ENCODE measurements at regions not wholly inside any gene's neighbourhood (a gene's known extent, or its start where the extent isn't known, plus 50 kb on each side); places are given as distances from the start of the nearest gene placed in this dataset.

DNA sequence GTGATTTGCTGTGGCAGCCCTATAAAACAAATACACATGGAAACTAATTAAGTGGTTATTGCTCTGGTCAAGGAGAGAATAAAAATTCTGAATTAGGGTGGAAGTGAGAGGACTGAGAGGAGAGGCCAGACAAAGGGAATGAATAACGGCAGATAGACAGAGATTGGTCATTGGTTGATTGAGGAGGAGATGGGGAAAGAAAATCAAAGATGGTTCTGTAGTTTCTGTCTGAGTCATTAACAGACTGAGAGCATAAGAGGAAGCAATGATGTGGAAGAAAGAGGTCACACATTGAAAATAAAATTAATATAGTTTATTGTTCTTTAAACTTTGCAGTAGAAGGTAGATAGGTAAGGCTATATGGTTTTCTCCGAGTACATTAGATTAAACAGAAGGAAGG is 469.8 kb downstream of the ACTL7B start:
- in situ Hi-C loops (cut with MboI; ENCODE audit: low sequenced_read_pairs): no loop called here

- in situ Hi-C loops (cut with MboI; ENCODE audit: low sequenced_read_pairs): no loop called here
These were observed 472.0 kb downstream of the ACTL7B start for GRCh38 chr9:108383796-108384195.

- in situ Hi-C loops (cut with MboI; ENCODE audit: low sequenced_read_pairs): no loop called here
These were observed 473.5 kb downstream of the ACTL7B start for GRCh38 chr9:108382310-108382709.

DNA sequence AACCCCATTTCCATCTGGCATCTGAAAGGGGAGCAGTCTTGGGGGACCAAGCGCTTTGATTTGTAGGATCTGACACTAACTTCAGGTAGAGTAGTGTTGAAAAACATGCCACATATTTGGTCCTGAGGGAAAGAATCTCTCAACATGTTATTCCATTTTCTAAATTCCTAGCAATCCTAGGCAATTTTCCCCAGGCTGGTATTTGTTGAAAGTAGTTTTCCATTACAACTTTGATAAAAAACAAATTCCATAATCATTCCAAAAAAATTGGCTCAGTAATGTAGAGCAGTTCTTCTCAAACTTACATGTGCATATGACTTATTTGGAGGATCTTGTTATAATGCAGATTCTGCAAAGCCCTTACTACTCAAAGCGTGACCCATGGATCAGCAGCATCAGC is 477.9 kb downstream of the ACTL7B start:
- in situ Hi-C loops (cut with MboI; ENCODE audit: low sequenced_read_pairs): no loop called here

GRCh38 chr9:108377382-108377781 is 478.4 kb downstream of the ACTL7B start:
- in situ Hi-C loops (cut with MboI; ENCODE audit: low sequenced_read_pairs): no loop called here

DNA sequence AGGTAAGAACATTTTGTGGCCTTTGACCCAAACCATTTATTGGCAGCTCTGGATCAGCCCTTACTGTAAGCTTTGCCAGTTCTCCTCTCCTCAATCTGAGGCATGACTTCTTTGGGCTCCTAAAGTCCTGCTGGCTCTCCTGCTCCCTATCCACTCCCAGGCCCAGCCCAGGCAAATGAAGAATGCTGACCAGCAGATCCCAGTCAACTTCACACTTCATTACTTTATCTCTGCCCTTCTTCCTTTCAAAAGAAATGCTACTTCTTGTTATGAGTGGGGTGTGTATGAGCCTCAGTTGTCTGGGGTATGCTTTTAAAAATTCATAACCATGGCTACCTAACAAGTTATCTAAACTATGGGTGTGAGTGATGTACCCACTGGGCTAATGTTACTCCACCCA is 479.6 kb downstream of the ACTL7B start:
- in situ Hi-C loops (cut with MboI; ENCODE audit: low sequenced_read_pairs): no loop called here

- in situ Hi-C loops (cut with MboI; ENCODE audit: low sequenced_read_pairs): no loop called here
These were observed 481.2 kb downstream of the ACTL7B start for GRCh38 chr9:108374626-108375025.

GRCh38 chr9:108367188-108367587 is 488.6 kb downstream of the ACTL7B start:
- in situ Hi-C loops (cut with MboI; ENCODE audit: low sequenced_read_pairs): no loop called here

GRCh38 chr9:108363311-108363710 is 492.5 kb downstream of the ACTL7B start:
- in situ Hi-C loops (cut with MboI; ENCODE audit: low sequenced_read_pairs): no loop called here

DNA sequence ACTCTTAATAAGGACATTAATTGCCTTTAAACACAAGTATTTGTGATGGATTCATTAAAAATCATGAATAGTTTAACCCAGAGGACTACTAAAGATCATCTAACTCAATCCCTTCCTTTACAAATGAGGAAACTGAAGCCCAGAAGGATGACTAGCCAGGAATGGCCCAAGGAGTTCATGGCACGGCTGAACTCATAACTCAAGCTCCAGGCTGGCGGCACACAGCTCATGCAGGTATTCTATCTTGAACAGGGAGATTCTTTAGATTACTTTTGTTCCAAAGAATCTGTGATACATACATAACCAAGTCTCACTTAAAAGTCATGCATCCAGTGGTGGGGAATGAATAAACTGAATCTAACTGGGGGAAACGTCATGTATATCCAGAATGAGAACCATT is 495.5 kb downstream of the ACTL7B start:
- in situ Hi-C loops (cut with MboI; ENCODE audit: low sequenced_read_pairs): no loop called here

GRCh38 chr9:108356806-108357205 is 499.0 kb downstream of the ACTL7B start:
- in situ Hi-C loops (cut with MboI; ENCODE audit: low sequenced_read_pairs): no loop called here

GRCh38 chr9:108351571-108351970 is 504.2 kb downstream of the ACTL7B start:
- in situ Hi-C loops (cut with MboI; ENCODE audit: low sequenced_read_pairs): no loop called here

GRCh38 chr9:108347463-108348188 is 508.2 kb downstream of the ACTL7B start:
- in situ Hi-C loops (cut with MboI; ENCODE audit: low sequenced_read_pairs): no loop called here

- in situ Hi-C loops (cut with MboI; ENCODE audit: low sequenced_read_pairs): no loop called here
These were observed 510.0 kb downstream of the ACTL7B start for GRCh38 chr9:108345826-108346225.

DNA sequence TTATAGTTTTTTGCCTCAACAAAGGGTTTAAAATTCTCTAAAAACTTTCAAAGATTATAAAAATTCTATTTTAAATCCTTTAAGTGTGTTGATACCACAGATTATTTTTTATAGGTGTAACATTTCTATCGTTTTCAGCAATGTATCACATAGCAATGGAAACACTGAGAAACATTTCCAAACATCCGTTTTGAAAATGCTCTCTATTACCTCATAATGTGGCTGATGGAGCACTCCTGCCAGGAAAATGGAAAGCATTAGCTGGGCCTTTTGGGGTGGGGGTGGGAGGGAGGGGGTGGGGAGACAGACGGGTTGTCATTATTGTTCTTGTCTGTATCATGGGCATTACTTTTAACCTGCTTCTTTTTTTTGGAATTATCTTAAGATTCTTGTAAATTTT is 516.5 kb downstream of the ACTL7B start:
- in situ Hi-C loops (cut with MboI; ENCODE audit: low sequenced_read_pairs): no loop called here

DNA sequence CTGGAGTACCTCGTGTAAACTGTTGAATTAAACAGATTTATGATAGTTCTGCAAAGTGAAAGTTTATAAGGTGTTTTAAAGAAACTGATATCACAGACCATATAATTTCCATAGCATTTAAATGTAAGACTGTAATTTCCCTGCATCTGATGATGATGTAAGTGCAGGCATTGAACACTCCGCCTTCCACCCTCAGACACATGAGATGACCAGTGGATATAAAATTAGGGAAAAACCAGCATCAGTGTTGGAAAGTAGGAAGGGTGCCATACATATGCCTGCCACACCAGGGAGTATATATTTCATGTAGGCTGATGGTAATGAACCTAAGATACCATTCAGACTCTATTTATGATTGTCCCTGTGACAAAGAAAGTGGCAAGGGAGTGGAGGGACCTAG is 519.2 kb downstream of the ACTL7B start:
- in situ Hi-C loops (cut with MboI; ENCODE audit: low sequenced_read_pairs): no loop called here

- in situ Hi-C loops (cut with MboI; ENCODE audit: low sequenced_read_pairs): no loop called here
These were observed 522.2 kb downstream of the ACTL7B start for GRCh38 chr9:108333530-108333983.

- in situ Hi-C loops (cut with MboI; ENCODE audit: low sequenced_read_pairs): no loop called here
These were observed 524.2 kb downstream of the ACTL7B start for GRCh38 chr9:108331596-108331995.

DNA sequence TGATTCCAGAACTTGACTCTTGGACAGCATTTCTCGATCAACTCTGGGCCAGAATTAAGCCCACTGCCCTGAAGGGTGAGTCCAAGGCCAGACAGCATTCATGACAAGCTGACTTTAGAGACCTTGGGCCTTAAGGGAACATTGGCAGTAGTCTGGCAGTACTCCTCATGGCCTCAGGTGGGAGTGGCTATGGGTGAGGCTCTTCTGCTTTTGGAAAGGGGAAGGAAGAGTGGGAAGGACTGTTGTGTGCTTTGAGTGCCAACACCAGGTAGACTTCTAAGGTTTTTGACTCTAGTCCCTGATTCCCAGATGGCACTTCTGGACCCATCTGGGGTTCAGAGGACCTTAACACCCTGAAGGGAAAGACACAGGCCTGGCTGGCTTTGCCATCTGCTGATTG is 530.4 kb downstream of the ACTL7B start:
- in situ Hi-C loops (cut with MboI; ENCODE audit: low sequenced_read_pairs): no loop called here

DNA sequence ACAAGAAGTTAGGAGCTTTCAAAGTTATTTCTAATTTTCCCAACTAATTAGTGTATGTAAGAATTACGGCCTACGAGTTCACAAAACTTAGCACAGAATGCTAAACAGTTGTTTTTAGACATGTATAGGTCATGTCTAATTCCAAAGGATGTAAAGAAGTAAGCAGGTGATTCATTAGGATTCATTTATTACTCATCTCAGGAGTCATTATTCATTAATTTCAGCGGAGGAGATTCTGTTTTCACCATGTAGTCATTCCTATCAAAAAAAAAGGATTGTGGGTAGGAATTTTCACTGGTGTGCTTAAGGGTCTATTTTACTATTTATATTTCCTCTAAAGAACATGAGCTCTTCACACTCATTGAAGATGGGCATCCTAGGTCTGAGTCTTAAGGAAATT is 532.2 kb downstream of the ACTL7B start:
- in situ Hi-C loops (cut with MboI; ENCODE audit: low sequenced_read_pairs): no loop called here

GRCh38 chr9:108322326-108323098 is 533.3 kb downstream of the ACTL7B start:
- in situ Hi-C loops (cut with MboI; ENCODE audit: low sequenced_read_pairs): no loop called here

- in situ Hi-C loops (cut with MboI; ENCODE audit: low sequenced_read_pairs): no loop called here
These were observed 539.2 kb downstream of the ACTL7B start for GRCh38 chr9:108316630-108317029.
